ENCODE measurements at regions not wholly inside any gene's neighbourhood (a gene's known extent, or its start where the extent isn't known, plus 50 kb on each side); places are given as distances from the start of the nearest gene placed in this dataset.

DNA sequence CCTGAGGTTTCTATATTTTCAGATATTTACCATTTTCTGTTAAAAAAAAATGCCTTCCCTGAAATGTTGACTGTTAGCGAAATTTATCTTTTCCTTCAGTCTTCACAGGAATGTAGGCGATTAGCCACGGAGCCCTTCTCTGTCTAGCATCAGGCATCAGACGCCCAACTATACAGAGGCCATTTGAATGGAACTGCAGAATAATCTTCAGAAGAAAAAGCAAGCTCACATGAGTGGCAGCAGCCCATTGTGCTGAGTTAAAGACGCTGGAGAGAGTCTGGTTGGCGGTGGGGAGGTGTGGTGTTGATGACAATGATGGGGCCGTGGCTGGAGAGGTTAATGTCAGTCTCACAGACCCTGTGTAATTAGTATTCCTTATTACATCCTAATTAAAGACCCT is 196.8 kb upstream of the LEF1 start:
- TF ChIP-seq CTCF (IDR thresholded peaks at IDR 0.05; ENCODE audit: insufficient read depth, low read length, poor library complexity, severe bottlenecking) (no peak), EZH2phosphoT487 (conservative IDR thresholded peaks at IDR 0.05; ENCODE audit: low read length) (no peak)

All from SU-DHL-6 (cell line).